ENCODE measurements at regions not wholly inside any gene's neighbourhood (a gene's known extent, or its start where the extent isn't known, plus 50 kb on each side); places are given as distances from the start of the nearest gene placed in this dataset.
A peak's percentile ranks its signal among the peaks of the same experiment; 100 is the strongest.

- H3K36me3 Mint-ChIP-seq (ENCODE audit: low read depth) = no peaks in the 10 kb centered on the region
- H3K9me3 Mint-ChIP-seq = no peaks in the 10 kb centered on the region
- peak overlapping the region in 2 of 3 experiments; percentile 0 to 17 for H3K4me3 Mint-ChIP-seq
- peaks cover 5% of the 10 kb centered on the region for H3K27me3 Mint-ChIP-seq (ENCODE audit: low read depth)
- H3K27ac Mint-ChIP-seq = peak overlapping the region in 1 of 3 experiments; percentile 7
- TF ChIP-seq, protein P1, sequence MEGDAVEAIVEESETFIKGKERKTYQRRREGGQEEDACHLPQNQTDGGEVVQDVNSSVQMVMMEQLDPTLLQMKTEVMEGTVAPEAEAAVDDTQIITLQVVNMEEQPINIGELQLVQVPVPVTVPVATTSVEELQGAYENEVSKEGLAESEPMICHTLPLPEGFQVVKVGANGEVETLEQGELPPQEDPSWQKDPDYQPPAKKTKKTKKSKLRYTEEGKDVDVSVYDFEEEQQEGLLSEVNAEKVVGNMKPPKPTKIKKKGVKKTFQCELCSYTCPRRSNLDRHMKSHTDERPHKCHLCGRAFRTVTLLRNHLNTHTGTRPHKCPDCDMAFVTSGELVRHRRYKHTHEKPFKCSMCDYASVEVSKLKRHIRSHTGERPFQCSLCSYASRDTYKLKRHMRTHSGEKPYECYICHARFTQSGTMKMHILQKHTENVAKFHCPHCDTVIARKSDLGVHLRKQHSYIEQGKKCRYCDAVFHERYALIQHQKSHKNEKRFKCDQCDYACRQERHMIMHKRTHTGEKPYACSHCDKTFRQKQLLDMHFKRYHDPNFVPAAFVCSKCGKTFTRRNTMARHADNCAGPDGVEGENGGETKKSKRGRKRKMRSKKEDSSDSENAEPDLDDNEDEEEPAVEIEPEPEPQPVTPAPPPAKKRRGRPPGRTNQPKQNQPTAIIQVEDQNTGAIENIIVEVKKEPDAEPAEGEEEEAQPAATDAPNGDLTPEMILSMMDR (IDR thresholded peaks at IDR 0.05; ENCODE audit: unreplicated experiment in 3 of 3) = no peak
- no peaks in the 10 kb centered on the region for H3K4me1 Mint-ChIP-seq
Measured at GRCh38 chr16:58815181-58815888, 81.2 kb upstream of the GOT2 start.

DNA sequence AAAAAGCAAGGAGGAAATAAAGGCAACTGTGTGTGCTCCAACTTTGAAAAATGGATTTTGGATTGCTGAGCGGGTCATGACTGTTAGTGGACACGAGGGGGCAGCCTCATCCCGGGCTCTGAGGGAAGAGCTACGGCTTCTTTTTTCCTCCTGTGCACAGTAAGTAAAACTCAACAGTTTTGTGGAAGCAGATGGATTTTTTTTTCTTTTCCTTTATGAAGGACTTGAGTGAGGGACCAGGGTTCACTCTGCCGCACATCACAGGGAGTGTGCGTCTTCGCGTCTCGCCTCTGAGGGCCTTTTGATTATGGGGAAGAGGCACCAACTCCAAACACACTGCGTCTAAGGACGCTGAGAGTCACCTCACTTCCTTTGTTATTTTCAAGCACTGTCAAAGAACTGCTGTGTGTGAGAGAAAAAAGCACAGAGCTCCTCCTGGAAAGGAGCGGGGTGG is 80.3 kb upstream of the GOT2 start:
- Mint-ChIP-seq H3K4me3 (peak overlapping the region; percentile 66 to 80 (median 73)), H3K27ac (peak overlapping the region; percentile 11 to 48 (median 38)), H3K36me3 (ENCODE audit: low read depth) (no peaks in the 10 kb centered on the region), H3K27me3 (ENCODE audit: low read depth) (peaks cover 5% of the 10 kb centered on the region), H3K9me3 (no peaks in the 10 kb centered on the region), H3K4me1 (no peaks in the 10 kb centered on the region)
- TF ChIP-seq, protein P1 (IDR thresholded peaks at IDR 0.05; ENCODE audit: unreplicated experiment in 3 of 3) = peak; percentile 90 to 95 (median 94)

- Mint-ChIP-seq H3K27me3 (ENCODE audit: low read depth) (no peaks in the 10 kb centered on the region), H3K27ac (no peak overlapping the region), H3K36me3 (ENCODE audit: low read depth) (no peaks in the 10 kb centered on the region), H3K4me3 (no peak overlapping the region), H3K9me3 (peaks cover 5% of the 10 kb centered on the region), H3K4me1 (no peaks in the 10 kb centered on the region)
- TF ChIP-seq, protein P1 (IDR thresholded peaks at IDR 0.05; ENCODE audit: unreplicated experiment in 3 of 3) = no peak
Measured at GRCh38 chr16:58809213-58809612, 75.1 kb upstream of the GOT2 start.

GRCh38 chr16:58807276-58807675 is 73.2 kb upstream of the GOT2 start:
- Mint-ChIP-seq H3K36me3 (ENCODE audit: low read depth) (no peaks in the 10 kb centered on the region), H3K4me1 (no peaks in the 10 kb centered on the region), H3K27me3 (ENCODE audit: low read depth) (no peaks in the 10 kb centered on the region), H3K9me3 (peaks cover 18% of the 10 kb centered on the region), H3K27ac (no peak overlapping the region), H3K4me3 (no peak overlapping the region)
- TF ChIP-seq, protein P1 (IDR thresholded peaks at IDR 0.05; ENCODE audit: unreplicated experiment in 3 of 3) = no peak

- TF ChIP-seq, protein P1 (IDR thresholded peaks at IDR 0.05; ENCODE audit: unreplicated experiment in 3 of 3) = no peak
- no peaks in the 10 kb centered on the region for H3K4me1 Mint-ChIP-seq
- no peaks in the 10 kb centered on the region for H3K27me3 Mint-ChIP-seq (ENCODE audit: low read depth)
Measured at GRCh38 chr16:58801838-58802237, 67.7 kb upstream of the GOT2 start.

More at GRCh38 chr16:58801838-58802237, 67.7 kb upstream of the GOT2 start:
- Mint-ChIP-seq H3K27ac (no peak overlapping the region), H3K36me3 (ENCODE audit: low read depth) (no peaks in the 10 kb centered on the region), H3K9me3 (peaks cover 38% of the 10 kb centered on the region), H3K4me3 (no peak overlapping the region)

Measured in nephron (organoid).